ENCODE measurements at regions not wholly inside any gene's neighbourhood (a gene's known extent, or its start where the extent isn't known, plus 50 kb on each side); places are given as distances from the start of the nearest gene placed in this dataset.

- TF ChIP-seq CTCF (IDR thresholded peaks at IDR 0.05): no peak
- TF ChIP-seq SREBF2 (IDR thresholded peaks at IDR 0.05): no peak
- TF ChIP-seq REST (IDR thresholded peaks at IDR 0.05): no peak
- no peak for TF ChIP-seq JUN (IDR thresholded peaks at IDR 0.05)
- no peak for TF ChIP-seq EP300 (IDR thresholded peaks at IDR 0.05)
- no peak for TF ChIP-seq E2F6 (IDR thresholded peaks at IDR 0.05; ENCODE audit: borderline replicate concordance, low read depth)
- TF ChIP-seq EHF (CRISPR knock-in tag; IDR thresholded peaks at IDR 0.05): no peak
These were observed 214.4 kb upstream of the KCNG1 start for GRCh38 chr20:51237278-51237677.
